AG09319 (cell line): ENCODE measurements at regions not wholly inside any gene's neighbourhood (a gene's known extent, or its start where the extent isn't known, plus 50 kb on each side); places are given as distances from the start of the nearest gene placed in this dataset.

ENCODE experiments used
- DNase-seq: peaks from one replicate; pipeline ENCODE4 v3.0.0-alpha.2; 2010; ENCODE audit warnings: low read depth; ENCODE audit errors: extremely low read depth
- CTCF ChIP-seq: IDR thresholded peaks from 2 replicates; pipeline ENCODE4 v1.5.1; 2011; ENCODE audit warnings: low read depth, mild to moderate bottlenecking, inconsistent platforms, low read length, moderate library complexity

DNA sequence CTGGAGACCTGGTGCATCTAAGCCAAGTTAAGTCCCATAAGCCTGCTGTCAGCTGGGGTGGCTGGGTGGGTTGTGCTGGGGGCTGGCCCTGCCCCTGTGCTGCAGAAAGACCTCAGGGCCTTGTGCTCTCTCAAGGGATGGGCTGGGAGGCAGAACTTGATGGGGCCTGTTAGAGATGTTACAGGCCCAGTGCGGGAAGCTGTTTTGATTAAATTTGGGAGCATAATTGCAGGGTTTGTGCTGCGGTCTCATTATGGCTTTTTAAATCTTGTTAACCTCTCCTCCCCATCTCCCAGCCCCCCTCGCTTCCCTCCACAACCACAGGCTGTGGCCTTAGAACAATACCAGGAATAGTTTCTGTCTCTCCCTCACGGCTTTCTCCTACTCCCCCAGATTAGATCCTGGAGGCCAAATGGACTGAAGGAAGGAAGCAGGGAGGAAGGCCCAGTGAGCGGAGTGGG lies 87.6 kb upstream of the TLE3 start:
- DNase-seq: no peak
- TF ChIP-seq CTCF: no peak

DNA sequence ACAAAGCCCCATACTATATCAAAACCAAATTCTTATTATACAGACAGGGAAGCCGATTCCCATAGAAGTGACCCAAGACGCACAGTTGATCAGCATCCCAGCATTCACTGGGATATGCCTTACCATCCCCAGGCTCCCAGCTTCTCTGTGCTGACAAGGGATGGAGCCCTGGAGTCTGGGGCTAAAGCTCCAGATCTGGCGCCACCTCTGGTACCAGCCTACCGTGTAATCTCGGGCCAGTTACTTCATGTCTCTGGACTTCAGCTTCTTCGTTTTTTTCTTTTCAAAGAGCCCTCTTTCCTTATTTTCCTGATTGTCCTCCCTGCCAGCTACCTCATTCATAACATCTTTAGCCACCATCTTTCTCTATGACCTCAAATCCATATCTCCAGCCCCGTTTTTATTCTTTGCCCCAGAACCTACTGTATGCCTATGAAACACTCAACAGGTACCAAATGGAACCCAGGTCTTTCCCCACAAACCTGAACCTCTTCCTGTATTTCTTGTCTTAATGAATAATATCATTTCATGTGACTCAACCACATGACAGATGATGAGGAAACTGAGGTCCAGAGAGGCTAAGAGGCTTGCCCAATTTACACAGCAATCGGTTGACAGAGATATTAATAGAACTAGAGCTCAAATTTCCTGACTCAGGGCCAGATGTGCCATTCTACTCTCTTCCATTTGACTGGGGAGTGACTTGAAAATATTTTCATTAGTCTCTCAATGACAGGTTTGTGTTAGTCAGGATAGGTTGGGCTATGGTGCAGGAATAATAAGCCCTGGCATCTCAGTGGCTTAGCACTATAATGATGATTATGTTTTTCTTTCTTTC lies 85.4 kb upstream of the TLE3 start:
- DNase-seq: no peak
- no peak for TF ChIP-seq CTCF

DNA sequence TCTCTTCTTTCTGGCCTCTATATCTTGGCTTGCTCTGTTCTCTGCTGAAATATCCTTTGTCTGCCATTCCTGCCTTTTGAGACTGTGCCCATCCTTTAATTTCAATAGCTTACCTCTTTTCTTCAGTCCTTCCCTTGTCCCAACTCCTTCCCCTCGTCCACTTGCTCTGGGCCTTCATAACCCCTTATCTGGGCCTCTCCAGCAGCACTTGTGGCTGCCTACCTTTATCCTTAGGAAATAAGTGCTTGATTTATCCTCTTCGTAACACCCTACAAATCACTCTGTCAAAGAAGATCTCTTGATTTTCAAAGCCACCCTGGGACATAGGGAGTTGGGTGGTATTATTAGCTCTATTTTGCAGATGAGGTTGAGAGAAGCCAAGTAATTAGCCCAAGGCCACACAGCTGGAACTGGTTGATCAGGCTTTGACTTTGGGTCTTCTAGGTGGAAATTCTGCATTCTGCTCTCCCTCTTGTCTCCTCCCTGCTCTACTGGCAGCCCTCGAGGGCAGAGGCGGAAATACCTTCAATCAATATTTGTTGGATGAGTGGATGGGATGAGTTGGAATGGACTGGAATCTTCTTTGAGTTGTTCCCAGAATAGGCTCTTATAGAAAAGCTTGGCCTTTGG lies 84.0 kb upstream of the TLE3 start:
- DNase-seq: no peak
- TF ChIP-seq CTCF: no peak

DNA sequence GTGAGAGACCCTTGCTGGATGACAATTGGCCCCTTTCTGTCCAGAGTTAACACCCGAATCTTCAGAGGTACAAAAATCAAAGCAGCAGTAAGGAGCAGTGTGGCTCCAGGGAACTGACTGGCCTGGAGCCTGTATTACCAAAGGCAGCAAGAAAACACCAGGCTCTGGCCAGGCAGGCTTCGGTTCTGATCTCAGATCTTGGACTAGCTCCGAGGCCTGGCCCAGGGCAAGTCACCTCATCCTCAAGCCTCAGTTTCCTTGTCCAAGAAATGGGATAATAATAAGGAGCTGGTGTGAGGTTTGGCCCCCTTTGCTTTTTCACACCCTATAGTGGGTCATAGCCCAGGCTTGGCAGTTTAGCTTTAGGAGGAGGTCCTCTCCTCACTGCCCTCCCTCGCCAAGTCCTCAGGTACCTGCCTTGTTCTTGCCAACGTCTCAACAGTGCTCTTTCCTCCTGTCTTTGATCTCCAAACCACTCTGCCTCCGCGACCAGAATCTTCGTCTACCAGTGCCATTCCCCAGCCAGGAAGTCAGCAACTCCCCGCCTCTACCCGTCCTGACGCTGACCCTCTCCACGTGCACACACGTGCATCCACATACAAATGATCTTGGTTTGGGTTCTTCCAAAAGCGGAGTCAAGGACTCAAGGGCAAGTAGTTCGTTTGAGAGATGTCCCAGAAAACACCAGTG lies 82.6 kb upstream of the TLE3 start:
- TF ChIP-seq CTCF: no peak

DNA sequence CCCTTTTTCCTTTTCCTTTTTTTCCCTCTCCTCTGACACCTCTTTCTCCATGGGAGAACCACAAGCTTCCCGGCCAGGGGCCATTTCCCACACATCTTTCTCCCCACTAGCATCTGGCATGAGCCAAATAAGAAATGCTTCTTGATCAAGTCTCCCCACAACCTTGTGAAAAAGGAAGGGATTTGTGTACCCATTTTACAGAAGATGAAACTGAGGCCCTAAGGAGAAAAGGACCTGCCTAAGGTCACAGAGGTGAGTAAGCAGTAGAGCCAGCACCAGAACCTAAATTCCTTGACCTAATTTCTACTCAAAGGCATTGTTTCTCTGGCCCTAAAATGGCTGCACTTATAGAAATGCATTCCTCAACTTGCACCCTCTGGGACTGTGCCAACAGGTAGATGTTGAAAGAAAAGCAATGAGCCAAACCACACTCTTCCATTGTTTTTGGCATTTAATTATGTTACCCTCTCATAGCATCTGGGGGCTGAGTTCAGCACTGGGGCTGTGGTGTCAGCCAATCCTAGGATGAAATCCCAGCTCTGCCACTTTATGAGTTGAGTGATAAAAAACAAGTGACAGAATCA lies 81.7 kb upstream of the TLE3 start:
- TF ChIP-seq CTCF: no peak
- no peak for DNase-seq

More for the DNA sequence above, 82.6 kb upstream of the TLE3 start:
- no peak for DNase-seq

GRCh38 chr15:70178335-70179084 lies 80.8 kb upstream of the TLE3 start:
- TF ChIP-seq CTCF: no peak
- no peak for DNase-seq
